GM18502 (cell line): ENCODE measurements at regions not wholly inside any gene's neighbourhood (a gene's known extent, or its start where the extent isn't known, plus 50 kb on each side); places are given as distances from the start of the nearest gene placed in this dataset.
"Not testable (repeated sequence)": the region's sequence is repeated elsewhere in the genome, so short reads cannot be mapped to it uniquely, and the experiment has no call there.

Experiments
- ATAC-seq: cut with Tn5 transposase; IDR thresholded peaks from one replicate; pipeline ENCODE4 v1.9.1; 2021; ENCODE audit warnings: mild to moderate bottlenecking; ENCODE audit not compliant: unreplicated experiment, poor library complexity

GRCh38 chr4:79117051-79117450, 177.8 kb upstream of the PAQR3 start:
- ATAC-seq = not testable (repeated sequence)

DNA sequence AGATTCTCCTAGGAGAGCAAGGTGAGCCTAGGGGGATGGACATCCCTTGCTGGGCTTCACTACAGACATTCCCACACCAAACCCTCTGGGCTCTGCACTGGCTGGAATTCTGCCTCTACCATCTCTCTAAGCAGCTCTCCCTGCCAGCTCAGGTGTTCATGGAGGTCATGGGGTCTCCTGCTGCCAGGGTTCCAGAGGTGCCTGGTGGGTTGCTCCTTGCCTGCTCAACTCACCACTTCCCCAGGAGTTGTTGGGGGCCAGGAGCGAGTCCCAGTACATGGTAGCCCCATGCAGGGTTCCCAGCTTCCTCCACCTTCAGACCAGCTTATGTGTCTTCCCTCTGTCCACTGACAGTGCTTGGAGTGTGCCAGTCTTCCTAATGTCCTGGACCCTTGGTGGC, 167.8 kb upstream of the PAQR3 start:
- no peak for ATAC-seq

DNA sequence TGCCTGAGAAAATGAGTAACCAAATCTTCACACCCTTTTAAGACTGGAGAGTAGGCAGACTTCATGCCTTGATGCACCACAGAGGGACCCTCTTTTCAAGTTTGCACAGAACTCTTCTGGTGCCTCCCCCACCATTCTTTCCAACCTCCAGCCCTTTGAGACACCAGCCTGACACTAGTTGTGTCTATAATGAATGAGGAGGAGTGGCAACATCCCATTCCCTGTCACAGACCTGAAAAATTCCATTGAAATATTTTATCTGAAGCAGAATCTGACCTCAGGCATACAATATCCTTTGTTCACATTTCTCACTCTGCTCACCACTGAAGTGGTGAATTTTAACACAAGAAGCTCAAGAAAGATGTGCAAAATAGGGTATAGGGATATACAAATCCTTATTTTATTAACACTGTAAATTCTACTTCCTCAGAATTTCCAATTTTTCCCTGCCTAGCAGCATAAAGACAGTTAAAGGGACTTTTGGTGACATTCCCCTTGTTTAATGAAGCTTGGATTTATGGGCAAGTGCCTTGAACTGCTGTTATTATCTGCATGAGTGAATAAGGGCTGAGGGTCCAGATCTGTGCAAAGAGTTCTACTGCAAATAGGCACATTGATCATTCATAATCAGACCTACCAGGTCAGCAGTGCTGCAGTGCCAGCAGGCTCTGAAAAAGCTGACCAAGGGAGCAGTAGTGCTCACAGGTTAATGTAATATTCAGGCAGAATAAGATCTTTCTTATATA, 149.9 kb upstream of the PAQR3 start:
- ATAC-seq = no peak

- ATAC-seq = no peak
These were observed 147.8 kb upstream of the PAQR3 start for GRCh38 chr4:79087071-79087470.

- ATAC-seq = no peak
These were observed 144.3 kb upstream of the PAQR3 start for GRCh38 chr4:79083406-79084010.

DNA sequence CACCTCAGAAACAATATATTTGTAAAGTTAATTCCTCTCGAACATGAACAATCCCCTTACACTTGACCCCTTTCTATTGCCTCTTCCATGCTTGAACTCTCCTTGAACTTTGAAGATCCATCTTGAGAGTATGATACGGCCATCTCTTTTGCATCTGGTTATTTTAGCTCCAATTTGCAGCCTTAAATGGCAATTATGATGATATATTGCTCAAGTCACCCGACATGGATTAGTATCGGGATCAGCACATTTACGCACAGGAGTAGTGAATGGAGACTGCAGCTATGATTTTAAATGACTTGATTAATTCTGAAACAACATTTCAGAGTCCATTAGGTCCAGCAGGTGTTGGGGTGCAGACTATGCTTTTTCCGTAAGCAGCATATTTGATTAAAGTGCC, 143.8 kb upstream of the PAQR3 start:
- ATAC-seq = no peak

DNA sequence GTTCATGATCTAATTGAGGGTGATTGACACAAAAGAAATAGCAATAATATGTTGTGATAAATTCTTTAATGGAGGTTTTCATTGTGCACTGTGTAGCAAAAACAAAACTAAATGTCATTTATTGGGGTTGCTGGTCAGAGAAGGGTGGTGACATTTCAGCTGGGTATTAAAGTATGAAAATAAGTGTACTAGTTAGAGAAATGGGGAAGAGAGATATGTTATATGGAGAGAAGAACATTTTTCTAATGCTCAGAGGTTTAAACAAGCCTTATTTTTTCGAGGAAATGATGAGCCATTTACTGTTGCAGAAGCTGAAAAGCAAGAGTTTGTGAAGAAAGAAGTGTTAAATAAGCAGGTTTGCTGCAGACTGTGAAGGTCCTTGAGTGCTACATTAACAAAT, 142.7 kb upstream of the PAQR3 start:
- no peak for ATAC-seq

DNA sequence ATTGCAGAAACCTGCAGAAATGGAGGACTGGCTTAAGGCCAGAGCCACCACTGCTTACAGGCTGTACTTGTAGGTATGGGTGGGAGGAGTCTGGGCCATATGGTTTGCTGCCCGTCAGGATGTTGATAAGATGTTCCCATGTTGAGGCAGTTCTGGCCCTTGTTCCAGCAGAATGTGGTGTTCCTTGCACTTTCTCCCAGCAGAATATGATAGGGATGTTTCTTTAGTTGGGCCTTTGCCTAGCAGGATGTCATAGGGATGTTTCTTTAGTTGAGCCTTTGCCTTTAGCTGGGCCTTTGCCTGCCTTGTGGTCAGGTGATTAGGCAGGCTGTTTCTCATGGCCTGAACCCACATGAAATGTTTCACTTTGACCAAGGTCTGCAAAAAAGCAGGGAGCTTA, 139.1 kb upstream of the PAQR3 start:
- ATAC-seq = no peak

GRCh38 chr4:79074040-79074439, 134.8 kb upstream of the PAQR3 start:
- no peak for ATAC-seq

GRCh38 chr4:79073471-79073870, 134.2 kb upstream of the PAQR3 start:
- ATAC-seq = no peak

DNA sequence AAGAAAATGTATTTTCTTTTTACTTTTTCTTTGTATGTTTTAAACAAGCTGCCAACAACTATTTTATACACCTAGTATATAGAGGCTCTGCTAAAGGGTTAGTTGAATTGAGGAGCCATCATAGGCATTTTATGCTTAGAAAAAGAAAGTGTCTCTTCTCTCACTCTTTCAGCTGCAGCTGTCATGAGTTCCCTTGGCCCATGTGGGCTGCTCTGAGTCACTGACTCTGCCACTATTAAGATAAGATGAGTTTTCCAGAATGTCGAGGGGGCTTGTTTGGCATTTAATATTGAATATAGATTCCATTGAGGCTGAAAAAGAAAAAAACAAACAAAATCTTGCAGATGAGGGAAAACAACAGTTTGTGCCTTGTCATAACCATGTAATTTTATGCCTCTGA, 126.0 kb upstream of the PAQR3 start:
- ATAC-seq = no peak

DNA sequence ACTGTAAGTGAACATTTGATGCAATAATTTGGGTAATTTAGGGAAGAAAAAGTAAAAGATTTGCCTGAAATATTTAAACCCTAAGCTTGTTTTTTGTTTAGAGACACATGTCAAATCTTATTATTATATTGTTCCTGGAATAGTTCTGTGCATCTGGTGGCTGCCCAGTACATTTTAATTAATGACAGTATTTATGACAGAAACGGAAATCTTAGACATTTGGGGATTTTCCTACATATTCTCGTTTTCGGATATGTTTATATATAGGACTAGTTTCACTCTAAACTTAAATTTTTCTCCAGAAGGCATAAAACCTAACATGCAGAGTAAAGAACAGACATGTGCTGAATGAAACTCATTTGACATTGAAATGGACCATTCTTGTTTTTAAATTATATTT, 125.6 kb upstream of the PAQR3 start:
- no peak for ATAC-seq

- ATAC-seq = no peak
These were observed 120.6 kb upstream of the PAQR3 start for GRCh38 chr4:79059631-79060399.

DNA sequence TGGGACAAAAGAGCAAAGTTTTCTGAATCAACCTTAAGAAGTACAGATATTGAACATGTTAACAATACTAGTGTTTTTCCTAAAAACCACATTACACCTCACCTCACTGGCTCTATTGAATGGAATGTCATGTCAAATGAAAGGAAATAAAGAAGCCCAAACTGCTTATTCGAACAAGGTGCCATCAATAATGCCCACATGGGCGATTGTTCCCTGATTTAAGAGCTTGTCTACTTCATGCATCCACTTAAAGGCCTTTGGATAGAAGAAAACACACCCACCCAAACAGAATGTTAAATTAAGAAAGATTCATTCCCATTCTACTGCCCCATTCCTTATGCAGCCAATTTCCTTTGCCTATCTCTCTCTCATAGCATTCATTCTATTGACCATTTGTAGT, 118.5 kb upstream of the PAQR3 start:
- ATAC-seq = no peak

- ATAC-seq = no peak
These were observed 114.5 kb upstream of the PAQR3 start for GRCh38 chr4:79053754-79054153.

DNA sequence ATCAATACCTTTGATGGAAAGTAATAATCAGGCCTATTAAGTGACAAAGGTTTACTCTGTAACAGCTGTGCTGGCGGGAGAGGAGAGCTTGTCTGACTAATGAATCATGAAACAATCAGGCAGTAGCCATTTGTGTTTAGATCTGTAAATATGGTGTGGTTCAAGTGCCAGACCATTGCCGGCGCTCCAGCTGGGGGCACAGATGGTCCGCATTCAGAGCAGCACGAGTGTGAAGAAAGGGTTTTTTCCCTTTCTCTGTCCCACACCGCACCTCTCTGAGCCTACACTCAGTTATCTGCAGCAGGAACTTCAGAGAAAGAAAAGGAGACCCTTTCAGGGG, 111.3 kb upstream of the PAQR3 start:
- ATAC-seq = no peak

DNA sequence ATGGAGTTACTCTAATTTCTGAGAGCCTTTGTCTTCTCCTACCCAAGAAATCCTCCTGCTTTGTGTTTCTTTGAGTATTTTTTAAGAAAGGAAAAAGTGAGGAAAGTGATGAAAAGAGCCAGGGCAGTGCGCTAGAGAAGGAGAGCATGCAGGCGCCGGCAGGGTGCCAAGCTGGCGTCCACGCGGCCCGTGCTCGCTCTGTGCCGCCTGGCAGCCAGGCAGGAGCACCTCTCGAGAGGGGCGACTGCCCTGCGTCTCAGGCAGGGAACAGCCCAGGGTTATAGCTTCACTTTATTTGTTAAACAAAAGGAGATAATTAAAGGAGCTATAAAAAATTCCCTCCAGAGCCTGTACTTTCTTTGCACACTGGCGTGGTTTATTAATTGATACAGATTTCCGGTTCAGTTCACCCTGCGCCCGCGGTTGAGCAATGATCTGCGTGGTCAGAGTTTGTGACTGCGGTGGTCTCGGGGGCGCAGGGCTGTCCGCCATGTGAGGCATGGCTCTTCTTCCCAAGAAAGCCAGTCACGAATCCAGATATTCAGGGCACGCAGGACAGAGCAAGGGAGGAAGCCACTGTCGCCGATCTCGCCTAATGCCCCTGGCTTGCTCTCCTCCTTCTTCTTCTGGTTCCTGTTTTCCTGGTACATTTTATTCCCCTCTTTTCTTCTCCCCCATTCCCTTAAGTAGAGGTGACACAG, 110.8 kb upstream of the PAQR3 start:
- no peak for ATAC-seq

- ATAC-seq = no peak
These were observed 109.6 kb upstream of the PAQR3 start for GRCh38 chr4:79048878-79049277.

GRCh38 chr4:79047316-79047715, 108.1 kb upstream of the PAQR3 start:
- ATAC-seq = no peak

DNA sequence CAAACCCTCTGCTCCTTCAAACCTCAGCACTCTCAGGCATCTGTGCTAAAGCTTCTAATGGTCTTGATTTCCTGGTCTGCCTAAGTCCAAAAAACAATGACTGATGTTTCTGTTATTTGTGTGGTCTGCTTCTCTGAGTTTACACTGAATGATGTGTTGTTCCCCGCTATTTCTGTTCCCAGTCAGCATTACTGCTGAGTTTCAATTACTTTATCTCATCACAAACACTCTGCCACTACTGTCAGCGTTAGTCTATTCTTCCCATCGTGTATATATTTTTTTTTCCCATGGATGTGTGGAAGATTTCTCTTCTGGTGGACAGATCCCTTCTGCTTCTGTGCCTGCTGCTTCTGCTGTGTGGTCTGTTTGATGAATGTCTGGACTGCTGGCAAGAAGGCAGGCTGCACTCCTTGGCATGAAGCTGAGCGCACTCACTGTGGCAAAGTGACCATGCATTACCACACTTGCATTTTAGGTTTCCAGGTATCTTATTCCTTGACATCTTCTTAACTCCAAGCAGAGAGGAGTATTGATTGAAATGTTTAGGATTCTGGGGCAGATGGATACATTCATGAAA, 106.9 kb upstream of the PAQR3 start:
- no peak for ATAC-seq
